Ishikawa (cell line): ENCODE measurements at regions not wholly inside any gene's neighbourhood (a gene's known extent, or its start where the extent isn't known, plus 50 kb on each side); places are given as distances from the start of the nearest gene placed in this dataset.
A peak's percentile ranks its signal among the peaks of the same experiment; 100 is the strongest.

Experiments used
- CEBPB ChIP-seq: IDR thresholded peaks from 2 replicates; pipeline ENCODE4 v1.6.1; 2012
- CREB1 ChIP-seq: IDR thresholded peaks from 2 replicates; pipeline ENCODE4 v1.6.1; 2012; ENCODE audit warnings: low read depth
- EGR1 ChIP-seq: IDR thresholded peaks from 2 replicates; pipeline ENCODE4 v1.6.1; 2012
- EP300 ChIP-seq: IDR thresholded peaks from 2 replicates; pipeline ENCODE4 v1.6.1; 2012; ENCODE audit warnings: borderline replicate concordance
- FOXM1 ChIP-seq: IDR thresholded peaks from 2 replicates; pipeline ENCODE4 v1.6.1; 2012; ENCODE audit warnings: low read depth, borderline replicate concordance
- NFIC ChIP-seq: IDR thresholded peaks from 2 replicates; pipeline ENCODE4 v1.6.1; 2012
- RAD21 ChIP-seq: IDR thresholded peaks from 2 replicates; pipeline ENCODE4 v1.6.1; 2012; ENCODE audit warnings: low read depth
- REST ChIP-seq: IDR thresholded peaks from 2 replicates; pipeline ENCODE4 v1.6.1; 2012; ENCODE audit warnings: low read depth, mild to moderate bottlenecking
- TAF1 ChIP-seq: IDR thresholded peaks from 2 replicates; pipeline ENCODE4 v1.6.1; 2012; ENCODE audit warnings: low read depth, mild to moderate bottlenecking
- TCF12 ChIP-seq: IDR thresholded peaks from 2 replicates; pipeline ENCODE4 v1.6.1; 2012; ENCODE audit warnings: low read depth
- TEAD4 ChIP-seq: IDR thresholded peaks from 2 replicates; pipeline ENCODE4 v1.6.1; 2012
- USF1 ChIP-seq: IDR thresholded peaks from 2 replicates; pipeline ENCODE4 v1.6.1; 2012
- YY1 ChIP-seq: IDR thresholded peaks from 2 replicates; pipeline ENCODE4 v1.6.1; 2012; ENCODE audit warnings: low read depth
- ZBTB7A ChIP-seq: IDR thresholded peaks from 2 replicates; pipeline ENCODE4 v1.6.1; 2012; ENCODE audit warnings: low read depth
- TF ChIP-seq, protein P1 (sequence below): IDR thresholded peaks from 2 replicates; pipeline ENCODE4 v1.6.1; 2012

- TF ChIP-seq, protein P1, sequence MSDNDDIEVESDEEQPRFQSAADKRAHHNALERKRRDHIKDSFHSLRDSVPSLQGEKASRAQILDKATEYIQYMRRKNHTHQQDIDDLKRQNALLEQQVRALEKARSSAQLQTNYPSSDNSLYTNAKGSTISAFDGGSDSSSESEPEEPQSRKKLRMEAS = no peak
- TF ChIP-seq CREB1 (no peak), FOXM1 (no peak), TEAD4 (no peak), NFIC (no peak), USF1 (no peak), ZBTB7A (no peak), REST (no peak), RAD21 (no peak), YY1 (no peak), EGR1 (no peak), TCF12 (no peak), CEBPB (no peak), EP300 (no peak), TAF1 (no peak)
Observed at GRCh38 chr13:61252213-61252612, 163.4 kb downstream of the PCDH20 start.

- no peak for TF ChIP-seq FOXM1
Observed at GRCh38 chr13:61247149-61247936, 168.3 kb downstream of the PCDH20 start.

DNA sequence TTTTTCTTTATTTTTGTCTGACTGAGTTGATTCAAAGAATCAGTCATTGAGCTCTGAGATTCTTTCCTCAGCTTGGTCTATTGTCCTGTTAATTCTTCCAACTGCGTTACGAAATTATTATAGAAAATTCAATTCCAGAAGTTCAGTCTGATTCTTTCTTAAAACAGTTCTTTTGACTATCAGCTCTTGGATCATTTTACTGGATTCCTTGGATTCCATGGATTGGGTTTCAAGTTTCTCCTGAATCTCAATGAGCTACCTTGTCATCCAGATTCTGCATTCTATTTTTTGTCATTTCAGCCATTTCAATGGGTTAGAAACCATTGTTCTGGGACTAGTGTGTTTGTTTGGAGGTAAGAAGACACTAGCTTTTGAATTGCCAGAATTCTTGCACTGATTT is 169.3 kb downstream of the PCDH20 start:
- no peak for TF ChIP-seq RAD21
- peak; percentile 45; the same call in 1 of the 2 replicates for TF ChIP-seq TEAD4

DNA sequence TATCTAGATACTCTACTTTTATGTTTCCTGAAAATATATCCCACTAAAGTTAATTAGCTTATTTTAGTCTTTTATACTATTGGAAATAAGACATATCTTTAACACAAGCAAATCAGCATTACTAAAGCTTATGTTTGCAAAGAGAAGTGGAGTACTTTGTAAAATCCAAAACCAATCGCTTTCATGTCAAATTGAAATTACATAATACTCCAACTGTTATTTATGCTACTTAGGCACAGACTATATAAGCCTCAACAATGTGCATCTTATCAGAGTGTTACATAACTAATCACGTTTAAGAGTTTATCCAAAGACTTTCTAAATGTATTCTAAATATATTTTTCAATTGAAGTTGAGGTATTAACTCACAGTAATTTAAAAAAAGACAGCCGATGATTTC is 200.0 kb downstream of the PCDH20 start:
- TF ChIP-seq EP300 (no peak), CEBPB (no peak), EGR1 (no peak)
- TF ChIP-seq, protein P1 = no peak

GRCh38 chr13:61215116-61215515 is 200.5 kb downstream of the PCDH20 start:
- TF ChIP-seq CEBPB = no peak
- no peak for TF ChIP-seq USF1
- no peak for TF ChIP-seq TEAD4
- no peak for TF ChIP-seq NFIC
- TF ChIP-seq, protein P1 = no peak
- no peak for TF ChIP-seq EGR1
- TF ChIP-seq ZBTB7A = no peak
- TF ChIP-seq FOXM1 = no peak

GRCh38 chr13:61214551-61214950 is 201.1 kb downstream of the PCDH20 start:
- TF ChIP-seq, protein P1 = no peak
- TF ChIP-seq RAD21 = no peak
- TF ChIP-seq USF1 = no peak
- no peak for TF ChIP-seq ZBTB7A
- TF ChIP-seq NFIC = no peak
- TF ChIP-seq EP300 = no peak
- no peak for TF ChIP-seq FOXM1
- no peak for TF ChIP-seq TEAD4
- TF ChIP-seq YY1 = no peak
- TF ChIP-seq CREB1 = no peak
- TF ChIP-seq CEBPB = no peak
- no peak for TF ChIP-seq EGR1
- TF ChIP-seq TCF12 = no peak
- TF ChIP-seq TAF1 = no peak
- no peak for TF ChIP-seq REST
